ENCODE measurements at regions not wholly inside any gene's neighbourhood (a gene's known extent, or its start where the extent isn't known, plus 50 kb on each side); places are given as distances from the start of the nearest gene placed in this dataset.

GRCh38 chr14:50011242-50011641 is 105.1 kb downstream of the VCPKMT start:
- Histone ChIP-seq H3K27ac (no peak overlapping the region), H3K4me3 (no peak overlapping the region), H3K36me3 (no peaks in the 10 kb centered on the region), H3K27me3 (no peaks in the 10 kb centered on the region), H3K4me1 (ENCODE audit: low read depth) (no peaks in the 10 kb centered on the region), H3K9me3 (ENCODE audit: low read depth) (no peaks in the 10 kb centered on the region)
- TF ChIP-seq CTCF (IDR thresholded peaks at IDR 0.05; ENCODE audit: low read depth, low read length): no peak
- DNase-seq (ENCODE audit: low read depth in 1 of 2, low spot score in 1 of 2): no peak

GRCh38 chr14:50012644-50013043 is 103.7 kb downstream of the VCPKMT start:
- no peak for DNase-seq (ENCODE audit: low read depth in 1 of 2, low spot score in 1 of 2)
- Histone ChIP-seq H3K27me3 (no peaks in the 10 kb centered on the region), H3K9me3 (ENCODE audit: low read depth) (no peaks in the 10 kb centered on the region), H3K4me1 (ENCODE audit: low read depth) (no peaks in the 10 kb centered on the region), H3K36me3 (no peaks in the 10 kb centered on the region), H3K27ac (no peak overlapping the region), H3K4me3 (no peak overlapping the region)
- no peak for TF ChIP-seq CTCF (IDR thresholded peaks at IDR 0.05; ENCODE audit: low read depth, low read length)

GRCh38 chr14:50013198-50013918 is 103.0 kb downstream of the VCPKMT start:
- TF ChIP-seq CTCF (IDR thresholded peaks at IDR 0.05; ENCODE audit: low read depth, low read length): no peak
- H3K4me3 ChIP-seq: no peak overlapping the region
- DNase-seq (ENCODE audit: low read depth in 1 of 2, low spot score in 1 of 2): no peak
- no peaks in the 10 kb centered on the region for H3K4me1 ChIP-seq (ENCODE audit: low read depth)
- no peaks in the 10 kb centered on the region for H3K27me3 ChIP-seq
- H3K9me3 ChIP-seq (ENCODE audit: low read depth): no peaks in the 10 kb centered on the region
- H3K27ac ChIP-seq: no peak overlapping the region
- H3K36me3 ChIP-seq: no peaks in the 10 kb centered on the region

GRCh38 chr14:50013934-50014333 is 102.4 kb downstream of the VCPKMT start:
- Histone ChIP-seq H3K27me3 (no peaks in the 10 kb centered on the region), H3K4me1 (ENCODE audit: low read depth) (no peaks in the 10 kb centered on the region), H3K36me3 (no peaks in the 10 kb centered on the region), H3K27ac (no peak overlapping the region), H3K4me3 (no peak overlapping the region), H3K9me3 (ENCODE audit: low read depth) (no peaks in the 10 kb centered on the region)
- DNase-seq (ENCODE audit: low read depth in 1 of 2, low spot score in 1 of 2): no peak
- no peak for TF ChIP-seq CTCF (IDR thresholded peaks at IDR 0.05; ENCODE audit: low read depth, low read length)

- no peak for TF ChIP-seq CTCF (IDR thresholded peaks at IDR 0.05; ENCODE audit: low read depth, low read length)
- no peaks in the 10 kb centered on the region for H3K36me3 ChIP-seq
- no peak overlapping the region for H3K27ac ChIP-seq
- no peaks in the 10 kb centered on the region for H3K4me1 ChIP-seq (ENCODE audit: low read depth)
- no peaks in the 10 kb centered on the region for H3K9me3 ChIP-seq (ENCODE audit: low read depth)
- DNase-seq (ENCODE audit: low read depth in 1 of 2, low spot score in 1 of 2): no peak
- no peak overlapping the region for H3K4me3 ChIP-seq
- no peaks in the 10 kb centered on the region for H3K27me3 ChIP-seq
Observed at GRCh38 chr14:50014809-50015430, 101.5 kb downstream of the VCPKMT start.
